AG04450 (cell line): ENCODE measurements at regions not wholly inside any gene's neighbourhood (a gene's known extent, or its start where the extent isn't known, plus 50 kb on each side); places are given as distances from the start of the nearest gene placed in this dataset.

Experiments
- CTCF ChIA-PET: fragments of 300-600, 350-600 bp; formaldehyde crosslinking; extraction: SDS; loops from one replicate; lab custom pipeline; 2022; ENCODE audit warnings: antibody characterized with exemption, inconsistent platforms; lab: Charles Lee
- POLR2A ChIA-PET: fragments of 350-600 bp; formaldehyde crosslinking; extraction: SDS; loops from one replicate; lab custom pipeline; 2021; ENCODE audit warnings: antibody characterized with exemption, inconsistent platforms; lab: Yijun Ruan, JAX
- DNase-seq: peaks from one replicate; pipeline ENCODE4 v3.0.0-alpha.2; 2011; ENCODE audit warnings: low read depth, low spot score
- H3K27ac ChIP-seq: one replicate; pipeline ENCODE4 v1.5.1; 2012; ENCODE audit warnings: low read depth, low read length, control low read depth
- H3K27me3 ChIP-seq: one replicate; pipeline ENCODE4 v1.6.0; 2012; ENCODE audit warnings: low read length; ENCODE audit not compliant: control insufficient read depth, insufficient read depth
- H3K4me3 ChIP-seq: 2 replicates; pipeline ENCODE4 v1.5.1; 2011; ENCODE audit warnings: mild to moderate bottlenecking, low read depth, low read length, control low read depth
- H3K9me3 ChIP-seq: 2 replicates; pipeline ENCODE4 v1.5.1; 2012; ENCODE audit warnings: low read length; ENCODE audit not compliant: control insufficient read depth, insufficient read depth
- TF ChIP-seq, protein P1 (sequence below): IDR thresholded peaks from 2 replicates; pipeline ENCODE4 v1.5.1; 2011; ENCODE audit warnings: low read depth, low read length, control low read depth, inconsistent platforms

- POLR2A ChIA-PET = no interaction called here
- no peak for DNase-seq
- Histone ChIP-seq H3K27me3 (no peaks in the 10 kb centered on the region), H3K9me3 (no peaks in the 10 kb centered on the region), H3K4me3 (no peak overlapping the region), H3K27ac (no peak overlapping the region)
- CTCF ChIA-PET = interaction anchor here (1.3 to 1.8 kb wide), 3 partner anchors 10 to 411 kb away, joined by 3 to 6 read pairs (median 4); no protein-coding TSS in a partner anchor
- TF ChIP-seq, protein P1, sequence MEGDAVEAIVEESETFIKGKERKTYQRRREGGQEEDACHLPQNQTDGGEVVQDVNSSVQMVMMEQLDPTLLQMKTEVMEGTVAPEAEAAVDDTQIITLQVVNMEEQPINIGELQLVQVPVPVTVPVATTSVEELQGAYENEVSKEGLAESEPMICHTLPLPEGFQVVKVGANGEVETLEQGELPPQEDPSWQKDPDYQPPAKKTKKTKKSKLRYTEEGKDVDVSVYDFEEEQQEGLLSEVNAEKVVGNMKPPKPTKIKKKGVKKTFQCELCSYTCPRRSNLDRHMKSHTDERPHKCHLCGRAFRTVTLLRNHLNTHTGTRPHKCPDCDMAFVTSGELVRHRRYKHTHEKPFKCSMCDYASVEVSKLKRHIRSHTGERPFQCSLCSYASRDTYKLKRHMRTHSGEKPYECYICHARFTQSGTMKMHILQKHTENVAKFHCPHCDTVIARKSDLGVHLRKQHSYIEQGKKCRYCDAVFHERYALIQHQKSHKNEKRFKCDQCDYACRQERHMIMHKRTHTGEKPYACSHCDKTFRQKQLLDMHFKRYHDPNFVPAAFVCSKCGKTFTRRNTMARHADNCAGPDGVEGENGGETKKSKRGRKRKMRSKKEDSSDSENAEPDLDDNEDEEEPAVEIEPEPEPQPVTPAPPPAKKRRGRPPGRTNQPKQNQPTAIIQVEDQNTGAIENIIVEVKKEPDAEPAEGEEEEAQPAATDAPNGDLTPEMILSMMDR = no peak
Observed at GRCh38 chr1:208433086-208433485, 188.9 kb upstream of the PLXNA2 start.

DNA sequence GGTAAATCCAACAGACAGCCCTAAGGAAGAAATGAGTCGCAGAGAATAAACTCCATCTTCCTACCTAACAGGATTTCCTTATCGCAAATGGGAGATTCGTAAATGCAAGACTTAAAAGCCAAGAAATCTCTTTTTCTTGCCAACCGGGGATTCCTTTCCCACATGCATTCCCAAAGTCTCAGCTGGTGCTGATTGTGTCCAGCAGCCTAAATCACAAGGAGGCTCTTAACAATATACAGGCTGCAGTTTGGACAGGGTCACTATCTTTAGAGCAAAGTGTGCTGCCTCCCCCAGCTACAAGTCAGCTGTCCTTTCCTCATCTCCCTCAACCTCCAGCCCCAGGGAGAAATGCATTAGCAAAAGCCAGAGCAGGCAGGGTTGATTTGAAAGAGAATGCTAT is 189.8 kb upstream of the PLXNA2 start:
- no peaks in the 10 kb centered on the region for H3K27me3 ChIP-seq
- no peak for DNase-seq

DNA sequence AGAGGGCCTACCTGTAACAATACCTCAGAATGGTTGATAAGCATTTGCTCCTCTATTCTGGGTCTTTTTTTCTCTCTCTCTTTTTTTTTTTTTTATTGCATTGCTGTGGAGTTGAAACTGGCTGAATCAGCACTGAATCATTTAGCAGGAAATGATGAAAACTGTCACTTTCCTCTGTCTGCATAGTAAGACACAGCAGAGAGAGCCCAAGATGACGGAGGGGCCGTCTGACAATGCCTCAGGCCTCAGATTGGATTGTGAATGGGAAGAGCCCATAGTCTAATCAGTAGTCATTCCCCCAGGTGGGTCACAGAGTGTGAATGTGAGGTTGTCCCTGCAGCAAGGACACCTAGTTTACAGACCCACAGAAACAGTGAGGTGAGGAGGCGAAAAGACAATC is 193.2 kb upstream of the PLXNA2 start:
- Histone ChIP-seq H3K9me3 (no peaks in the 10 kb centered on the region), H3K4me3 (no peak overlapping the region), H3K27ac (no peak overlapping the region), H3K27me3 (no peaks in the 10 kb centered on the region)
- POLR2A ChIA-PET = interaction anchor here (0.7 kb wide), 1 partner anchor 14 kb away, joined by 4 read pairs; no protein-coding TSS in a partner anchor
- TF ChIP-seq, protein P1 = no peak
- no peak for DNase-seq
- CTCF ChIA-PET = no interaction called here

More for the DNA sequence above, 189.8 kb upstream of the PLXNA2 start:
- no peak overlapping the region for H3K27ac ChIP-seq
- ChIA-PET CTCF (interaction anchor here (1.2 to 1.8 kb wide), 3 partner anchors 42 to 549 kb away, joined by 3 to 6 read pairs (median 4); no protein-coding TSS in a partner anchor), POLR2A (no interaction called here)
- TF ChIP-seq, protein P1 = no peak
- no peak overlapping the region for H3K4me3 ChIP-seq
- H3K9me3 ChIP-seq = no peaks in the 10 kb centered on the region

DNA sequence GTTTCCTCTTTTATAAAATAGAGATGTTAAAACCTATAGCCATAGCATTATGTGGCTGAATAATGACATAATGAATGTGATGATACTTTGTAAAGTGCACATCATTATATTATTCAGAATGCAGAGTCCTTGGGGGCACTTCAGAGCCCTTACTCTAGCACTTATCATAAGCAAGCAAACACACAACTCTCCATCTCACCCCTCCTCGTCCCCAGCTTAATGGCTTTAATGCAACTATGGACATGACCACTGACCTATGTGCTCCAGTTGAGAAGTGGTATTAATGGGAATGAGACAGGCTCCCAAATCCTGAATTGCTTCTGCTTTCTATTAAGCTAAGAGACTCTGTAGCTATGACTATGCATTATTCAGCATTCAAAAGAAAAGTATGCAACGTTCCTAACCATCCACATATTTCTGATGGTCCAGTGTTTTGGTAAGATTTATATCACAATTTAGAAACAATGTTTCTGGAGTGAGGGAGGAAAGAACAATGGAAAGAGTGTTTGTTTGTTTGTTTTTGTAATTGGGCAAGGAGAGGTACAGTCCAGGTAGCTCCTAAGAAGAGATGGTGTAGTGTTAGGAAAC is 194.0 kb upstream of the PLXNA2 start:
- ChIA-PET CTCF (no interaction called here), POLR2A (interaction anchor here (0.6 kb wide), 1 partner anchor 87 kb away, joined by 6 read pairs; no protein-coding TSS in a partner anchor)
- no peak overlapping the region for H3K4me3 ChIP-seq
- H3K27ac ChIP-seq = no peak overlapping the region
- TF ChIP-seq, protein P1 = no peak
- H3K27me3 ChIP-seq = no peaks in the 10 kb centered on the region
- no peaks in the 10 kb centered on the region for H3K9me3 ChIP-seq
- DNase-seq = no peak

GRCh38 chr1:208445758-208446203 is 201.6 kb upstream of the PLXNA2 start:
- no peak for DNase-seq
- ChIA-PET CTCF (no interaction called here), POLR2A (no interaction called here)
- Histone ChIP-seq H3K9me3 (no peaks in the 10 kb centered on the region), H3K4me3 (no peak overlapping the region), H3K27ac (no peak overlapping the region), H3K27me3 (no peaks in the 10 kb centered on the region)
- TF ChIP-seq, protein P1 = no peak
